ENCODE measurements at regions not wholly inside any gene's neighbourhood (a gene's known extent, or its start where the extent isn't known, plus 50 kb on each side); places are given as distances from the start of the nearest gene placed in this dataset.

DNA sequence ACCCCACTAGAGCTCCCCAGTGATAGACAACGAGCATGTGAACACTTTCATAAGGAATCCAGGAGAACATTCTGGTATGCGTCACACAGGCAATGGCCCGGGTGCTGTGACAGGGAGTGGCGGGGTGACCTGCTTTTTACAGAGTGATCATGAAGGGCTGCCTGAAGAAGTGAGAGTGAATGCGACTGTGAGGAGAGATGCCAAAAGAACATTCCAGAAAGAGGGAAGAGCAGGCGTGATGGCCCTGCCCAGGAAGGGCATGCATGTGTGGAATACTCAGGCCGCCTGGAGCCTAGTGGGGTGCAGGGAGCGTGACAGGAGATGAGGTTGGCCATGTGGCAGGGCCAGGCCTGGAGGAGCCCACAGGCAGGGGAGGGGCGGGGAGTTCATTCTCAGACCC lies 53.8 kb downstream of the FZD10 start:
- no peak for DNase-seq

DNA sequence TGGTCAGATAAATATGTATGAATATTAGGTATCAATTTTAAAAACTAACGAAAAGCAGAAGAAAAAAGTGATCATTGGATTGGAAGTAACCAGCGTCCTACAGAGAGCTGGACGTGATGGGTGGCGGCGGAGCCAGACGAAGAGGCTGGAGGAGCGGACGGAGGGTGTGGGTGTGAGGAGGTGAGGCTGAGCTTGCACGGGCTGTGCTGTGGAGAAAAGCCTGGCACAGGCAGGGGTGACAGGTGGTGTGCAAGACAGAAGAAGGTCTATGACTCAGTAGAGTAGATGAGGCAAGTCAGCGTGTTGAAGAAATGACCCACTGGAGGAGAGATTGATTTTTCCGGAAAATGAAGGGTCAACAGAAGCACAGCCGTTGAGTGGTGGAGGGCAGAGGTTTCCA lies 56.4 kb downstream of the FZD10 start:
- DNase-seq, result no peak

GRCh38 chr12:130219929-130220705 lies 57.9 kb downstream of the FZD10 start:
- DNase-seq, result no peak

GRCh38 chr12:130220706-130221100 lies 58.4 kb downstream of the FZD10 start:
- no peak for DNase-seq

DNA sequence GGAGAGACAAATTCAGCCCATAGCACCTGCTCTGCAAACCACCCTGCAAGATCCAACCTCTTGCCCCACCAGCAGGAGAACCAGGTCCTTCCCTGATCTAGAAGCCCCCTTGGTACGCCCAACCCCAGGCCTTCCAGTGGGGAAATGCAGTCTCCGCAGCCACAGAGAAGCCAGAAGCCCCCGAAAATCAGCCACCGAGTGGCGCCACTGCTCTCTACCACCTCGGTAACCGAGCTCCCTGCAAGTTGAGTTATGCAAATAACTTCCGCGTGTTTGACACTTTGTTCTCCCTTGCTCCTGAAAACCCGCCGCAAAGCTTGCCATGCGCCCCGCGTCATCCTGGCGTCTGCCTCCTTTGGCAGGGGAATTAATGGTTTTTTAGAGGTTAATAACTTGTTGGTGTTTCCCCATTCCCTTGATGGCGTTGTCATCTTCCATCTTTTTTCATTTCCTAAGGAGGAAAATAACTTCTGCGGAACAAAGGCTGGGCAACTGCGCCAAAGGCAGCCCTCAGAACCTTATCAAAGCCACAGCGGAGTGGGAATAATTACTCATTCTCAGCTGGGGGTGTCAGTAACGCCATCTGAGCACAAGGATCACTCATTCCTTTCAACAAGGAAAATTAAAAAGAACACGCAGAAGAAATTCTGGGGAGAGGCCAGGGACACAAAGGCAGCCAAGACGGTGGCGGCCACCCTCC lies 60.4 kb downstream of the FZD10 start:
- DNase-seq, result no peak

GRCh38 chr12:130223767-130224244 lies 61.5 kb downstream of the FZD10 start:
- DNase-seq, result no peak

DNA sequence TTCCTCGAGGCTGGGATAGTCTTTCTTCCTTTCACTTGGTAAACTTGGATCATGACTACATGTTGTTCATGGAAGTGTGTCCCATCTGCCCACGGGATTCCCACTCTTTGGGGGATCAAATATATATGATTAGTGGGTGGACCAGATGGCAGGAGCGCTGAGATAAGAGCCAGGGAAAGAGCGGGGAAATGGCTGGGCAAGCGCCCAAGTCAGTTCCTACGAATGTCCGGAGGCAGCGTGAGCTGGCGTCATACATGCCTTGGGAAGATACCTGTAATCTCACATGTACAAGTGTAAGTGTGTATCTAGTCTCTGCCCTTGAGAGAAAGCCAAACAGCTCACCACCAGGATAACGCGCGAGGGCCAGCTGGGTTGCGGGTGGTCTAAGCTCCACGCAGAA lies 62.3 kb downstream of the FZD10 start:
- no peak for DNase-seq

GRCh38 chr12:130225347-130225746 lies 63.1 kb downstream of the FZD10 start:
- DNase-seq, result no peak

DNA sequence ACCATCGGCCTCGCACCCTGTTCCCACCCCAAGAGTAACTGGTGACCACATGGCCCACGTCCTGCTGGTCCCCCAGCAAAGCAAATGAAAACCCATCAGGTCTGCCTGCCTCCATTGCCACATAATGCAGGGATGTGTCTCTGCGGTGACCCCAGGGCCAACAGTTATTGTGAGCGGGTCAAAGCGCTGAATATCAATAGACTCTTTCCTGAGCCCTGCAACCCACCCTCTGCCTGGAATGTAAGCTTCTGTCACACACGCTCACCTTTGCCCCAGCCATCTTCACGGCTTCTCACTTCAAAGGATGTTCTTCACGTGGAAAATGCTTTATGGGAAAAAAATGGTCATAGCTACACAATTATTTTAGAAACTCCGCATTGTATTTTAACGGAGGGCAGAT lies 63.9 kb downstream of the FZD10 start:
- DNase-seq, result no peak

GRCh38 chr12:130226771-130227170 lies 64.5 kb downstream of the FZD10 start:
- DNase-seq, result no peak

GRCh38 chr12:130227641-130228040 lies 65.4 kb downstream of the FZD10 start:
- peak in 1 of 2 donors; percentile 1 for DNase-seq

- DNase-seq, result no peak
These were observed 74.2 kb downstream of the FZD10 start for GRCh38 chr12:130236446-130236845.

- DNase-seq, result no peak
These were observed 78.7 kb downstream of the FZD10 start for GRCh38 chr12:130240831-130241590.

GRCh38 chr12:130242506-130242905 lies 80.2 kb downstream of the FZD10 start:
- DNase-seq, result no peak

DNA sequence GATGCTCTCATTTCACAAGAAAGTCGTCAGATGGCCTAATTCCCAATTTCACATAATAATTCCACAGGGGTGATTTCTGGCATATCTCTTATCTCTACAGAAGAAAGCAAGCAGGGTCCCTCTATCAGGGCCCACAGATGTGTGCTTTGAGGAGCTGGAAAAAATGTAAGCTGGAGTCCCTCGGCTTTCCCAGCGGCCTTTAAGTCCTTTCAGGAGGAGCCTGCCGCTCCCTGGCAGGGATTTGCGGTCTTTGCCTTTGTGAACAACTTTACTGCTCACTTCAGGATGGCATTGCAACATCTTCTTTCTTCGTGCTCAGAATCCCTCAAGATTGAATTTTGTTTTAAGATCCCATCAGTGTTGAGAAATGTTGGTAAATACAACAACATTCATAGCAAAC lies 83.0 kb downstream of the FZD10 start:
- no peak for DNase-seq

GRCh38 chr12:130246560-130246959 lies 84.3 kb downstream of the FZD10 start:
- DNase-seq, result no peak

DNA sequence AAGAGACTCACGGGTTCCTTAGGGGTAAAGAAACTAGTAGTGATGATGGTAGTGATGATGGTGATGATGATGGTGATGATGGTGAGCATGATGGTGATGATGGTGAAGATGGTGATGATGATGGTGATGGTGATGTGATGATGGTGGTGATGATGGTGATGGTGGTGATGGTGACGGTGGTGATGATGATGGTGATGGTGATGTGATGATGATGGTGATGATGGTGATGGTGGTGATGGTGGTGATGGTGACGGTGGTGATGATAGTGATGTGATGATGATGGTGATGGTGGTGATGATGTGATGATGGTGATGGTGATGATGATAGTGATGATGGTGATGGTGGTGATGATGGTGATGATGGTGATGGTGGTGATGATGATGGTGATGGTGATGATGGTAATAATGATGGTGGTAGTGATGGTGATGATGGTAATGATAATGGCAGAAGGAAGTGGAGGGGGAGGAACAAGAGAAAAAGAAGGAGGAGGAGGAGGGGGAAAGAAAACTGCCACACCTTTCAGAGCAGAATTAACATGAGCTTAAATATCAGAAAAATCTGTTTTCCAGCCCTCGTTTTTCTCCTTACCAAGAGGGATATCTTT lies 85.5 kb downstream of the FZD10 start:
- no peak for DNase-seq

DNA sequence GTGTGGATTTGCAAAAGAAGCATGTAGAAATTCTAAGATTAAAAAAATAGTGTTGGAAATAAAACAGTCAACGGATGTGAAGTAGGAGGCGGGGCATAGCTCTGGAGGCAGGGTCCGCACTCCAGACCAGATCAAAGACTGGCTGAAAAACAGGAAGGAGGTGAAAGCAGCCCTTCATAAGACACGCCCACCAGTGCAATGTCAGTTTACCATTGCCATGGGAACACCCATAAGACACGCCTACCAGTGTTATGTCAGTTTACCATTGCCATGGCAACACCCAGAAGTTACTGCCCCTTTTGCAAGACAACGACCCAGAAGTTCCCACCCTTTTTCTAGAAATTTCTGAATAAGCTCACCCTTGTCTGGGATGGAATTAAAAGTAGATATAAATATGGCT lies 87.1 kb downstream of the FZD10 start:
- no peak for DNase-seq

GRCh38 chr12:130251236-130251780 lies 86.4 kb upstream of the PIWIL1 start:
- DNase-seq, result no peak

DNA sequence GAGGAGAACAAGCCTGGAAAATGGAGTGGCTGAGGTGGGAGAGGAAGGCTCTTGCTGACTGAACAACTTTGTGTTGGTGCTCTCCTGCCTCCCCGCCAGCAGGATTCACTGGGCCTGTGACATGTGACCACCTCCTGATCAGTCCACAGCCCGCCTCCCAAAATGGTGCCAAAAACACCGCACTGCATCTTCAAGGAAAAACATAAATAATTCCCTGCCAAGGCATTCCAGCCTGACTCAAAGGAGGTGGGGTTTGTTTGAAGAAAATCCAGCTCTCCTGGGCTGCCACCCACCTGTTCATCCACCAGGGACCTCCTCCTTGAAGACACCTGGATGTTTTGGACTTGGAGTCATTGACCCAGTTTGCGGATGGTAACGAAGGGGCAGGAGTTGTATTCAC lies 83.8 kb upstream of the PIWIL1 start:
- DNase-seq, result no peak

- peak; percentile 68 to 70 for DNase-seq
These were observed 83.0 kb upstream of the PIWIL1 start for GRCh38 chr12:130254461-130255276.

DNA sequence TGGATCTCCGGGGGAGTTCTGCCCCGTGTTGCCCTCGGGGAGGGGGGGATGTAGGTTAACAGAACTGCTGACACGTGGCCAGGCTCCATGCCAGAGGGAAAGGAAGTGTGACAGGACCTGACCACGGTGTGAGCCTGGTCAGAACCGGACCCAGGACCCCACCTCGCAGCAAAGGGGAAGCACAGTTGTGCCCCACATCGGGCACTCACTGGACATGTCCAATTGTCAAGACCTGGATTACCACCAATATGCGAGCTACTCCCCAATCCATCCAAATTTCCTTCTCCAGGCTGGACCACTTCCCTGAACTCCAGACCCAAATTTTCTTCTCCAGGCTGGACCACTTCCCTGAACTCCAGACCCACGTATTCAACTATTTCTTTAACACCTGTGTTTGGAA lies 78.8 kb upstream of the PIWIL1 start:
- no peak for DNase-seq

All from hippocampal formation (tissue), 2 donors.